IPS DF 4.7 (cell line): ENCODE measurements at regions not wholly inside any gene's neighbourhood (a gene's known extent, or its start where the extent isn't known, plus 50 kb on each side); places are given as distances from the start of the nearest gene placed in this dataset.
"Not testable (repeated sequence)": the region's sequence is repeated elsewhere in the genome, so short reads cannot be mapped to it uniquely, and the experiment has no call there.

Experiments
- DNase-seq: peaks from one replicate; pipeline ENCODE4 v3.0.0-alpha.2; 2013; ENCODE audit warnings: low spot score; ENCODE audit errors: extremely low read depth

- no peak for DNase-seq
Observed at GRCh38 chr2:51291762-51292551, 260.0 kb upstream of the NRXN1 start.

- no peak for DNase-seq
Observed at GRCh38 chr2:51290725-51291124, 258.8 kb upstream of the NRXN1 start.

GRCh38 chr2:51289045-51289444 lies 257.1 kb upstream of the NRXN1 start:
- DNase-seq = no peak

- DNase-seq = no peak
Observed at GRCh38 chr2:51268191-51268590, 236.3 kb upstream of the NRXN1 start.

GRCh38 chr2:51265539-51265938 lies 233.6 kb upstream of the NRXN1 start:
- DNase-seq = no peak

GRCh38 chr2:51263951-51264350 lies 232.0 kb upstream of the NRXN1 start:
- no peak for DNase-seq

- DNase-seq = not testable (repeated sequence)
Observed at GRCh38 chr2:51263101-51263500, 231.2 kb upstream of the NRXN1 start.

GRCh38 chr2:51258301-51258700 lies 226.4 kb upstream of the NRXN1 start:
- DNase-seq = no peak

GRCh38 chr2:51256736-51257135 lies 224.8 kb upstream of the NRXN1 start:
- no peak for DNase-seq

GRCh38 chr2:51251356-51251755 lies 219.4 kb upstream of the NRXN1 start:
- no peak for DNase-seq

- no peak for DNase-seq
Observed at GRCh38 chr2:51247252-51247805, 215.4 kb upstream of the NRXN1 start.

- no peak for DNase-seq
Observed at GRCh38 chr2:51243892-51244535, 212.1 kb upstream of the NRXN1 start.

- DNase-seq = no peak
Observed at GRCh38 chr2:51237626-51238271, 205.8 kb upstream of the NRXN1 start.

- no peak for DNase-seq
Observed at GRCh38 chr2:51232027-51232426, 200.1 kb upstream of the NRXN1 start.

GRCh38 chr2:51231071-51231470 lies 199.1 kb upstream of the NRXN1 start:
- no peak for DNase-seq

GRCh38 chr2:51225377-51225776 lies 193.4 kb upstream of the NRXN1 start:
- DNase-seq = no peak

- DNase-seq = no peak
Observed at GRCh38 chr2:51224790-51225189, 192.9 kb upstream of the NRXN1 start.

GRCh38 chr2:51222106-51222505 lies 190.2 kb upstream of the NRXN1 start:
- DNase-seq = no peak

- DNase-seq = no peak
Observed at GRCh38 chr2:51220606-51221005, 188.7 kb upstream of the NRXN1 start.

GRCh38 chr2:51220080-51220479 lies 188.1 kb upstream of the NRXN1 start:
- DNase-seq = no peak

- DNase-seq = no peak
Observed at GRCh38 chr2:51219468-51219867, 187.5 kb upstream of the NRXN1 start.

GRCh38 chr2:51218047-51218446 lies 186.1 kb upstream of the NRXN1 start:
- no peak for DNase-seq
